IMR-90 (cell line): ENCODE measurements at regions not wholly inside any gene's neighbourhood (a gene's known extent, or its start where the extent isn't known, plus 50 kb on each side); places are given as distances from the start of the nearest gene placed in this dataset.

ENCODE experiments used
- ATAC-seq: fragments of 200-7000 bp; cut with Tn5 transposase; 2 replicates; pipeline ENCODE4 v1.9.1; 2020; ENCODE audit warnings: low read depth, mild to moderate bottlenecking, moderate library complexity
- BruUV-seq: library from RNA; stranded (reverse); fragments of 400-500 nt; replicated peaks from 2 replicates; lab custom pipeline; 2021; lab: Mats Ljungman, UMichigan
- CTCF ChIA-PET: fragments of 300-600 bp; formaldehyde crosslinking; extraction: SDS; loops from one replicate; lab custom pipeline; 2021; ENCODE audit warnings: antibody characterized with exemption; lab: Yijun Ruan, JAX
- POLR2A ChIA-PET: fragments of 300-600 bp; sonication (Branson Sonifier 250); formaldehyde crosslinking; loops from one replicate; lab custom pipeline; 2022; ENCODE audit warnings: antibody characterized with exemption; ENCODE audit not compliant: unreplicated experiment; lab: Charles Lee
- DNase-seq: peaks from one replicate; pipeline ENCODE4 v3.0.0; 2013
- H2AFZ ChIP-seq: replicated peaks from 2 replicates; pipeline ENCODE3; 2013; ENCODE audit warnings: low read length, mild to moderate bottlenecking; ENCODE audit not compliant: poor library complexity
- H2AK5ac ChIP-seq: 2 replicates; pipeline ENCODE4 v1.6.1; 2013; ENCODE audit warnings: low read depth, low read length, inconsistent platforms
- H2AK9ac ChIP-seq: replicated peaks from 2 replicates; pipeline ENCODE3; 2013; ENCODE audit warnings: mild to moderate bottlenecking, low read depth, low read length, moderate library complexity; ENCODE audit not compliant: poor library complexity
- H2BK120ac ChIP-seq: 2 replicates; pipeline ENCODE4 v1.6.1; 2013; ENCODE audit warnings: low read depth, low read length, inconsistent platforms
- H2BK15ac ChIP-seq: 3 replicates; pipeline ENCODE4 v1.6.1; 2013; ENCODE audit warnings: low read depth, low read length, inconsistent platforms
- H2BK20ac ChIP-seq: 2 replicates; pipeline ENCODE4 v1.6.1; 2013; ENCODE audit warnings: low read depth, mild to moderate bottlenecking, inconsistent platforms, low read length, moderate library complexity
- H2BK5ac ChIP-seq: 2 replicates; pipeline ENCODE4 v1.6.1; 2013; ENCODE audit warnings: mild to moderate bottlenecking, low read depth, low read length, inconsistent platforms; ENCODE audit not compliant: poor library complexity, severe bottlenecking
- H3K14ac ChIP-seq: replicated peaks from 2 replicates; pipeline ENCODE4 v1.6.1; 2013; ENCODE audit warnings: low read depth, low read length, inconsistent platforms
- H3K18ac ChIP-seq: 2 replicates; pipeline ENCODE4 v1.6.1; 2013; ENCODE audit warnings: low read depth, low read length, control low read depth
- H3K23ac ChIP-seq: 2 replicates; pipeline ENCODE4 v1.6.1; 2013; ENCODE audit warnings: low read depth, low read length, inconsistent platforms
- H3K27ac ChIP-seq: 2 replicates; pipeline ENCODE4 v1.5.1; 2013; ENCODE audit warnings: mild to moderate bottlenecking, control low read depth, low read length; ENCODE audit not compliant: insufficient read depth
- H3K27me3 ChIP-seq: 2 replicates; pipeline ENCODE4 v1.6.1; 2013; ENCODE audit warnings: low read length; ENCODE audit not compliant: control insufficient read depth, insufficient read depth
- H3K36me3 ChIP-seq: 2 replicates; pipeline ENCODE4 v1.6.1; 2013; ENCODE audit warnings: low read length, mixed read lengths; ENCODE audit not compliant: control insufficient read depth, insufficient read depth
- H3K4ac ChIP-seq: 2 replicates; pipeline ENCODE4 v1.6.1; 2013; ENCODE audit warnings: low read depth, low read length, inconsistent platforms
- H3K4me1 ChIP-seq: 2 replicates; pipeline ENCODE4 v1.6.1; 2013; ENCODE audit warnings: low read length, mixed read lengths; ENCODE audit not compliant: control insufficient read depth, insufficient read depth
- H3K4me2 ChIP-seq: 2 replicates; pipeline ENCODE4 v1.6.1; 2013; ENCODE audit warnings: low read depth, mild to moderate bottlenecking, control low read depth, low read length, moderate library complexity
- H3K4me3 ChIP-seq: 2 replicates; pipeline ENCODE4 v1.5.1; 2013; ENCODE audit warnings: low read depth, mild to moderate bottlenecking, control low read depth, low read length, moderate library complexity; ENCODE audit not compliant: insufficient read depth
- H3K56ac ChIP-seq: 2 replicates; pipeline ENCODE4 v1.6.1; 2013; ENCODE audit warnings: low read length, inconsistent platforms; ENCODE audit not compliant: insufficient read depth; ENCODE audit errors: extremely low read depth
- H3K79me1 ChIP-seq, 2 experiments: 2 replicates each; pipeline ENCODE4 v1.6.1; 2013; ENCODE audit warnings: low read length in 2 of 2, inconsistent platforms in 1 of 2, low read depth in 1 of 2
- H3K9ac ChIP-seq: 2 replicates; pipeline ENCODE4 v1.6.1; 2013; ENCODE audit warnings: low read depth, low read length, control low read depth
- H3K9me1 ChIP-seq: 2 replicates; pipeline ENCODE4 v1.6.1; 2013; ENCODE audit warnings: low read length, inconsistent platforms; ENCODE audit not compliant: insufficient read depth
- H3K9me3 ChIP-seq: 2 replicates; pipeline ENCODE4 v1.6.1; 2013; ENCODE audit warnings: low read length; ENCODE audit not compliant: control insufficient read depth, insufficient read depth
- H4K20me1 ChIP-seq: 2 replicates; pipeline ENCODE4 v1.6.1; 2013; ENCODE audit warnings: low read length, inconsistent platforms; ENCODE audit not compliant: insufficient read depth
- H4K5ac ChIP-seq: 2 replicates; pipeline ENCODE4 v1.6.1; 2013; ENCODE audit warnings: mild to moderate bottlenecking, low read depth, low read length, control low read depth
- H4K8ac ChIP-seq, 2 experiments: 2 replicates each; pipeline ENCODE4 v1.6.1; 2013; ENCODE audit warnings: low read depth in 2 of 2, low read length in 2 of 2, control low read depth in 1 of 2, inconsistent platforms in 1 of 2
- H4K91ac ChIP-seq: 2 replicates; pipeline ENCODE4 v1.6.1; 2013; ENCODE audit warnings: low read depth, low read length, inconsistent platforms; ENCODE audit not compliant: insufficient read depth
- MAFK ChIP-seq: IDR thresholded peaks from 2 replicates; pipeline ENCODE4 v1.6.1; 2012; ENCODE audit warnings: low read depth, low read length, improper control_type of control experiment
- MAZ ChIP-seq: IDR thresholded peaks from 2 replicates; pipeline ENCODE4 v1.6.1; 2012; ENCODE audit warnings: low read depth, mild to moderate bottlenecking, low read length, improper control_type of control experiment, moderate library complexity, borderline replicate concordance
- NFE2L2 ChIP-seq: fragments of 150-350 bp; IDR thresholded peaks from 2 replicates; pipeline ENCODE4 v1.6.1; 2016; ENCODE audit warnings: low read depth, mild to moderate bottlenecking, low read length
- WGBS, 2 experiments: methylation state at CpG; one replicate each; pipeline versions ENCODE4 v1.1.5 to v1.1.7; 2013; ENCODE audit warnings: missing lambda C conversion rate in 2 of 2; ENCODE audit not compliant: insufficient read length in 1 of 2; ENCODE audit errors: extremely low coverage in 2 of 2; 5-methylcytosine and 5-hydroxymethylcytosine counted together
- dilution Hi-C: fragments of 300-500 bp; cut with HindIII; formaldehyde crosslinking; loops from one replicate; pipeline ENCODE4 v1.14.3; 2018; ENCODE audit warnings: low sequenced_read_pairs; ENCODE audit not compliant: unreplicated experiment
- in situ Hi-C: fragments of 300-500 bp; cut with MboI; formaldehyde crosslinking; loops from 3 replicates; pipeline ENCODE4 v1.14.3; 2019; ENCODE audit warnings: low sequenced_read_pairs, inconsistent platforms, mixed read lengths
- intact Hi-C: fragments of 100-400 bp; cut with micrococcal nuclease; formaldehyde crosslinking; loops from 2 replicates; pipeline ENCODE4 v1.10.0; 2022

DNA sequence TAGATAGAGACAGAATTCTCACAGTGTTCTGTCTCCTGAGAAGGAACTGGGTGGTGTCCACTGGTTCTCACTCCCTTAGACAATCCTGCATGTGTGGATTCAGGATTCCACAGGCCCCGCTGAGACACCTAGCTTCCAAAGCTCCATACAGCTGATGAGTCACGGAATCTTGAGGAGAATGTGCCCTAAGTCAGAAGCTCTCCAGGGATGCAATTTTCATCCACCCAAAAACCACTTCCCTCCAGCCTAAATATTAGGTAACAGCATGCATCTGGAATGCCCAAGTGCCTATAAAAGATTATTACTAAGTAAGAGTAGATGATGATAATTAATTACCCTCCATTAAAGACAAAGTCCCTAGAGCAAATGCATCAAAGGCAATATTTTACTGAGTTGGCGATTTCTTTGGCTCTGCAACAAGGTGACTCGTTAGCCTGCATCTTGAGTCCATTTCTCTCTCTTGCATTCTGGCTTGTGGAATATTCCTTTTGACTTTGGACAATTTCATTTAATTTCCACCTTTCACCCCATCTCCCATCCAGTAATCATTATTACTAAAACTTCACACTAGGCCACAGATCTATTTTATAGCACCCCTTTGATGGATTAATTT lies 475.1 kb downstream of the TNS1 start:
- CTCF ChIA-PET: no interaction called here
- ATAC-seq: peak; percentile 37; the same call in 1 of the 2 replicates

More for the DNA sequence above, 475.1 kb downstream of the TNS1 start:
- in situ Hi-C loops (no loop called here), dilution Hi-C loops (no loop called here), intact Hi-C loops (no loop called here)
- H3K14ac ChIP-seq: no peak overlapping the region
- POLR2A ChIA-PET: no interaction called here
- no peak overlapping the region for H2AFZ ChIP-seq
- no peak overlapping the region for H3K4me3 ChIP-seq
- no peak overlapping the region for H3K9ac ChIP-seq
- H3K56ac ChIP-seq: no peak overlapping the region
- H3K4ac ChIP-seq: no peak overlapping the region
- H4K91ac ChIP-seq: no peak overlapping the region
- no peak overlapping the region for H3K27ac ChIP-seq
- no peak overlapping the region for H4K8ac ChIP-seq
- no peak overlapping the region for H4K5ac ChIP-seq
- no peak overlapping the region for H2BK120ac ChIP-seq
- peak; percentile 86 for TF ChIP-seq MAFK
- TF ChIP-seq MAZ: no peak
- no peak for TF ChIP-seq NFE2L2
- no peak overlapping the region for H2AK9ac ChIP-seq
- no peaks in the 10 kb centered on the region for H3K9me3 ChIP-seq
- H3K9me1 ChIP-seq: no peaks in the 10 kb centered on the region
- H2BK5ac ChIP-seq: no peak overlapping the region
- no peak overlapping the region for H3K23ac ChIP-seq
- WGBS, 2 experiments: 100% methylated on average over 1 of the region's 4 CpGs; no CpG with 5 or more reads in 1 of the 2 experiments
- H3K27me3 ChIP-seq: peaks cover 12% of the 10 kb centered on the region
- BruUV-seq: no TSS peak
- H3K36me3 ChIP-seq: no peaks in the 10 kb centered on the region
- H2AK5ac ChIP-seq: no peak overlapping the region
- H3K79me1 ChIP-seq: no peaks in the 10 kb centered on the region
- H2BK15ac ChIP-seq: no peak overlapping the region
- H4K20me1 ChIP-seq: no peaks in the 10 kb centered on the region
- no peak overlapping the region for H2BK20ac ChIP-seq
- DNase-seq: peak; percentile 52
- no peak overlapping the region for H3K4me2 ChIP-seq
- H3K18ac ChIP-seq: no peak overlapping the region
- no peaks in the 10 kb centered on the region for H3K4me1 ChIP-seq
